Neuronal stem cell (in vitro differentiated cells): ENCODE measurements at regions not wholly inside any gene's neighbourhood (a gene's known extent, or its start where the extent isn't known, plus 50 kb on each side); places are given as distances from the start of the nearest gene placed in this dataset.

Experiments
- DNase-seq: peaks from one replicate; pipeline ENCODE4 v3.0.0-alpha.2; 2013; ENCODE audit warnings: low spot score
- H2AFZ ChIP-seq: one replicate; pipeline ENCODE4 v1.6.1; 2013; ENCODE audit warnings: mild to moderate bottlenecking, low read length, inconsistent platforms
- H2AK5ac ChIP-seq: 2 replicates; pipeline ENCODE4 v1.6.1; 2013; ENCODE audit warnings: low read depth, mild to moderate bottlenecking, inconsistent platforms, low read length, moderate library complexity, mixed read lengths
- H2BK120ac ChIP-seq: 2 replicates; pipeline ENCODE4 v1.6.1; 2013; ENCODE audit warnings: low read depth, mild to moderate bottlenecking, inconsistent platforms, low read length, moderate library complexity, mixed read lengths
- H2BK12ac ChIP-seq: one replicate; pipeline ENCODE4 v1.6.1; 2013; ENCODE audit warnings: low read length, inconsistent platforms
- H2BK15ac ChIP-seq: 2 replicates; pipeline ENCODE4 v1.6.1; 2013; ENCODE audit warnings: mild to moderate bottlenecking, low read length, inconsistent platforms, mixed read lengths
- H2BK5ac ChIP-seq: one replicate; pipeline ENCODE4 v1.6.1; 2013; ENCODE audit warnings: inconsistent platforms, mild to moderate bottlenecking, low read length, moderate library complexity
- H3K14ac ChIP-seq: one replicate; pipeline ENCODE4 v1.6.1; 2013; ENCODE audit warnings: low read length, inconsistent platforms
- H3K18ac ChIP-seq: 2 replicates; pipeline ENCODE4 v1.6.1; 2013; ENCODE audit warnings: low read length, inconsistent platforms
- H3K23ac ChIP-seq: 2 replicates; pipeline ENCODE4 v1.6.1; 2013; ENCODE audit warnings: low read depth, mild to moderate bottlenecking, mixed read lengths, low read length, inconsistent platforms; ENCODE audit not compliant: poor library complexity
- H3K27ac ChIP-seq: replicated peaks from 3 replicates; pipeline ENCODE4 v1.5.1; 2013; ENCODE audit warnings: low read length, inconsistent platforms
- H3K27me3 ChIP-seq, 3 experiments: 2 replicates each; pipeline ENCODE4 v1.6.1; 2013; ENCODE audit warnings: low read length in 3 of 3, mild to moderate bottlenecking in 2 of 3, inconsistent platforms in 1 of 3, low read depth in 1 of 3, mixed read lengths in 1 of 3, moderate library complexity in 1 of 3; ENCODE audit not compliant: control insufficient read depth in 3 of 3, insufficient read depth in 3 of 3
- H3K36me3 ChIP-seq, 2 donors: replicated peaks in 1 of 2; 2 replicates each; pipeline ENCODE4 v1.6.1; 2013; ENCODE audit warnings: low read length in 2 of 2; ENCODE audit not compliant: control insufficient read depth in 2 of 2, insufficient read depth in 2 of 2
- H3K4ac ChIP-seq: 2 replicates; pipeline ENCODE4 v1.6.1; 2013; ENCODE audit warnings: inconsistent platforms, mild to moderate bottlenecking, low read length, moderate library complexity
- H3K4me1 ChIP-seq, 2 donors: 1 replicate in 1 of 2; 2 replicates in 1 of 2; pipeline ENCODE4 v1.6.1; 2013; ENCODE audit warnings: low read length in 2 of 2, low read depth in 1 of 2; ENCODE audit not compliant: control insufficient read depth in 2 of 2, insufficient read depth in 1 of 2
- H3K4me2 ChIP-seq: one replicate; pipeline ENCODE4 v1.6.1; 2013; ENCODE audit warnings: mild to moderate bottlenecking, low read length, inconsistent platforms; ENCODE audit not compliant: insufficient read depth, poor library complexity, severe bottlenecking
- H3K4me3 ChIP-seq, 2 donors: 2 replicates each; pipeline ENCODE4 v1.5.1; 2013; ENCODE audit warnings: low read length in 2 of 2, mild to moderate bottlenecking in 2 of 2, inconsistent platforms in 1 of 2, moderate library complexity in 1 of 2
- H3K79me1 ChIP-seq: one replicate; pipeline ENCODE4 v1.6.1; 2013; ENCODE audit warnings: low read depth, mild to moderate bottlenecking, inconsistent platforms, low read length, moderate library complexity
- H3K9ac ChIP-seq: one replicate; pipeline ENCODE4 v1.6.1; 2013; ENCODE audit warnings: mild to moderate bottlenecking, low read depth, low read length, inconsistent platforms; ENCODE audit not compliant: poor library complexity
- H3K9me3 ChIP-seq, 2 donors: replicated peaks in 1 of 2; 2 replicates each; pipeline versions ENCODE3 to v1.6.1; 2013; ENCODE audit warnings: low read length in 2 of 2, mild to moderate bottlenecking in 2 of 2, inconsistent platforms in 1 of 2, low read depth in 1 of 2, mixed read lengths in 1 of 2, moderate library complexity in 1 of 2; ENCODE audit not compliant: control insufficient read depth in 2 of 2, insufficient read depth in 1 of 2
- H4K8ac ChIP-seq: one replicate; pipeline ENCODE4 v1.6.1; 2013; ENCODE audit warnings: low read depth, mild to moderate bottlenecking, inconsistent platforms, low read length, moderate library complexity
- H4K91ac ChIP-seq: one replicate; pipeline ENCODE4 v1.6.1; 2013; ENCODE audit warnings: low read length, low read depth, mild to moderate bottlenecking, inconsistent platforms; ENCODE audit not compliant: poor library complexity
- WGBS, 2 donors: extraction: QIAGEN DNeasy Blood & Tissue Kit; methylation state at CpG; one replicate each; pipeline ENCODE4 v1.1.7; 2013; ENCODE audit warnings: missing lambda C conversion rate in 2 of 2, mixed read lengths in 1 of 2; ENCODE audit not compliant: insufficient read length in 2 of 2, insufficient replicate concordance in 1 of 2; ENCODE audit errors: extremely low coverage in 2 of 2; 5-methylcytosine and 5-hydroxymethylcytosine counted together

GRCh38 chr4:174105202-174105601 is 178.3 kb downstream of the FBXO8 start:
- Histone ChIP-seq H3K79me1 (no peaks in the 10 kb centered on the region), H2AFZ (no peak overlapping the region), H3K18ac (no peak overlapping the region), H3K4me2 (no peak overlapping the region), H3K4me3 (no peak overlapping the region), H3K4ac (no peak overlapping the region), H2BK120ac (no peak overlapping the region), H2BK5ac (no peak overlapping the region), H2BK15ac (no peak overlapping the region), H3K4me1 (peaks cover 1 to 2% of the 10 kb centered on the region in 2 donors), H3K14ac (no peak overlapping the region), H3K9ac (no peak overlapping the region), H3K23ac (no peak overlapping the region), H2BK12ac (no peak overlapping the region), H4K8ac (no peak overlapping the region), H4K91ac (no peak overlapping the region), H2AK5ac (no peak overlapping the region), H3K36me3 (no peaks in the 10 kb centered on the region), H3K9me3 (no peaks in the 10 kb centered on the region), H3K27ac (no peak overlapping the region), H3K27me3 (no peaks in the 10 kb centered on the region)
- no CpG with 5 or more reads among the region's 1 CpG for WGBS, 2 donors
- no peak for DNase-seq

- Histone ChIP-seq H3K4me2 (no peak overlapping the region), H3K9ac (no peak overlapping the region), H3K36me3 (no peaks in the 10 kb centered on the region), H3K4ac (no peak overlapping the region), H4K8ac (no peak overlapping the region), H3K79me1 (no peaks in the 10 kb centered on the region), H3K27ac (no peak overlapping the region), H2AFZ (no peak overlapping the region), H3K27me3 (no peaks in the 10 kb centered on the region), H3K4me3 (no peak overlapping the region), H3K4me1 (no peaks in the 10 kb centered on the region), H2BK120ac (no peak overlapping the region), H4K91ac (no peak overlapping the region), H2BK12ac (no peak overlapping the region), H2BK15ac (no peak overlapping the region), H2AK5ac (no peak overlapping the region), H3K18ac (no peak overlapping the region), H2BK5ac (no peak overlapping the region), H3K23ac (no peak overlapping the region), H3K9me3 (no peaks in the 10 kb centered on the region), H3K14ac (no peak overlapping the region)
- no peak for DNase-seq
- WGBS, 2 donors = no CpG with 5 or more reads among the region's 2 CpGs
Measured at GRCh38 chr4:174100910-174101309, 182.6 kb downstream of the FBXO8 start.

- no peaks in the 10 kb centered on the region for H3K4me1 ChIP-seq
- no peaks in the 10 kb centered on the region for H3K79me1 ChIP-seq
- H2BK12ac ChIP-seq = no peak overlapping the region
Measured at GRCh38 chr4:174099712-174100111, 183.8 kb downstream of the FBXO8 start.

GRCh38 chr4:174096999-174097398 is 186.5 kb downstream of the FBXO8 start:
- H3K36me3 ChIP-seq = no peaks in the 10 kb centered on the region
- no peak overlapping the region for H3K4ac ChIP-seq
- H3K9me3 ChIP-seq = no peaks in the 10 kb centered on the region
- H3K4me2 ChIP-seq = no peak overlapping the region
- no peak overlapping the region for H3K9ac ChIP-seq
- no peak overlapping the region for H4K91ac ChIP-seq
- H2AK5ac ChIP-seq = no peak overlapping the region
- H2BK120ac ChIP-seq = no peak overlapping the region
- H4K8ac ChIP-seq = no peak overlapping the region
- H2BK5ac ChIP-seq = no peak overlapping the region
- no peak overlapping the region for H2BK15ac ChIP-seq
- WGBS, 2 donors = no CpG with 5 or more reads among the region's 1 CpG
- no peak for DNase-seq
- no peak overlapping the region for H3K14ac ChIP-seq
- H3K27me3 ChIP-seq = no peaks in the 10 kb centered on the region
- no peak overlapping the region for H3K23ac ChIP-seq
- H3K18ac ChIP-seq = peak overlapping the region; percentile 59
- no peak overlapping the region for H3K4me3 ChIP-seq
- H3K79me1 ChIP-seq = no peaks in the 10 kb centered on the region
- H2AFZ ChIP-seq = no peak overlapping the region
- no peak overlapping the region for H3K27ac ChIP-seq
- H3K4me1 ChIP-seq = no peaks in the 10 kb centered on the region
- no peak overlapping the region for H2BK12ac ChIP-seq

More at GRCh38 chr4:174099712-174100111, 183.8 kb downstream of the FBXO8 start:
- H3K4ac ChIP-seq = no peak overlapping the region
- no peak overlapping the region for H2BK120ac ChIP-seq
- H4K8ac ChIP-seq = no peak overlapping the region
- H3K27ac ChIP-seq = no peak overlapping the region
- H2AFZ ChIP-seq = no peak overlapping the region
- no peak overlapping the region for H3K18ac ChIP-seq
- no peak overlapping the region for H3K23ac ChIP-seq
- H3K36me3 ChIP-seq = no peaks in the 10 kb centered on the region
- H2AK5ac ChIP-seq = no peak overlapping the region
- no peak overlapping the region for H2BK5ac ChIP-seq
- H3K14ac ChIP-seq = no peak overlapping the region
- no peaks in the 10 kb centered on the region for H3K27me3 ChIP-seq
- H3K9me3 ChIP-seq = no peaks in the 10 kb centered on the region
- H2BK15ac ChIP-seq = no peak overlapping the region
- H3K4me2 ChIP-seq = no peak overlapping the region
- no peak overlapping the region for H3K4me3 ChIP-seq
- no peak overlapping the region for H4K91ac ChIP-seq
- no peak overlapping the region for H3K9ac ChIP-seq
- no peak for DNase-seq
